HG02623 (cell line): ENCODE measurements at regions not wholly inside any gene's neighbourhood (a gene's known extent, or its start where the extent isn't known, plus 50 kb on each side); places are given as distances from the start of the nearest gene placed in this dataset.
"Not testable (repeated sequence)": the region's sequence is repeated elsewhere in the genome, so short reads cannot be mapped to it uniquely, and the experiment has no call there.

Source experiments
- ATAC-seq: cut with Tn5 transposase; IDR thresholded peaks from one replicate; pipeline ENCODE4 v1.9.1; 2021; ENCODE audit warnings: moderate library complexity; ENCODE audit not compliant: unreplicated experiment

DNA sequence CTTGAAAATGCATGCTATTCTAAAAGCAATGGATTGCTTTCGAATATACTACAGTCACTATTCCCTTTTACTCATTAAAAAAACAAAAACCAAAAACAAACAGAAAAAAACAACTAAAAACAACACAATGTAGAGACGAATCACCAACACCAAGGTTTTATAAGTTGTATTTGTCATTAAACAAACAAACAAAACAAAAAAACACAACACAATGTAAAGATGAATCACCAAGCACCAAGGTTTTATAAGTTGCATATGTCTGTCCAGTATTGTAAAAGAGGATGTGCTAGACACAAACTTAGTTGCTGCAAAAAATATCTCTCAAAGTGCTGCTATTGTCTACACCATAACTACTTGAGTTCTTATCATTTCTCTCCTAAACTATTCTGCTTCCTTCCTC is 1269.2 kb downstream of the EFNA5 start:
- no peak for ATAC-seq

DNA sequence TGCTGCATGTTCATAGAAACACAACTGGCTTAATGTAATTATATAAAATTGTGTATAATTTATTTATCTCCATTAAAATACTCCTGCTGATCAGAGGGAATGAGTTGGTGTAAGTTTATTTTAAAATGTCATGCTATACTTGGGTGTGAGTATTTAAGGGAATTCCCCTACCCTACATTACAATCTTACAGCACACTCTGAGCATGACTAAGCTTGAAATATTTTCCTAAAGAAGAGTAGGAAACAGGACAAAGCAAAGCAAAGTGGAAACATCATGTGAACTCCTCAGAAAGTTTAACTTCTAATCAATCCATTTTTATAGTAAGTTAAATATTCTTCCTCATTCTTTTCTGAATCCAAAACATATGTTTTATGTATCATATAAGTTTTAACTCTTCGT is 1271.3 kb downstream of the EFNA5 start:
- no peak for ATAC-seq

DNA sequence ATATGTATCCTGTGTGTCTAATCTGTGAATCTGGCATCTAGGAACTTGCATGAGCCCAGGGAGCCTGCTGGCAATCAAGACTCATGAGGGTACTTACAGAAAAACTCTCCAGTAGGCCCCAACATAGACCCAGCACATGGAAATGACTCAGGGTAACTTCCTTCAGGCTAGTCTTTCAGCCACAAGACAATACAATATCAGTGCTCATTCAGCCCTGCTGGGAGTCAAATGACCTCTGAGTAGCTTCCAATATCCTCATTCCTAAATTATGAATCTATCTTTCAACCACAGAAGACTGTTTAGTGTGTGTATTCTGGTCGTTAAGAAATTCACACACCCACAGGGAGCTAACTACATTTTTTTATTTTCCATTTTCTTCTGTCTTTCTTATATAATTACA is 1273.0 kb downstream of the EFNA5 start:
- ATAC-seq, result no peak

DNA sequence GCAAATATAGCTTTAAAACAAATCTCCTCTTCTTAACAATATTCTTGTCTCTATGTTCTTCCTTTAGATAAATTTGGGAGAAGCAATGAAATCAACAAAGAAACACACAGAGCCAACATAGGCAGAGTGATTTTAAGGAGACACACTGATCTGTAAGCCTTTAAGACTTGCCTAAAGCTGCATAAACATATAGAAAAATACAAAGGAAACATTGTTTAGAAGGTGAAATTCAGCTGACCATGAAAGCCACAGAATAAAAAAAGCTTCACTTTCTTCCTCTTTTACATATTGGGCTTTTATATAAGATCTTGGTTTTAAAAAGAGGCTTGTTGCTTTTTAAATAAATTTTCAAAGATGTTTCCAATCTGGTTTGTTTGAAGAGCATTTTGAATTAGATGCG is 1277.5 kb downstream of the EFNA5 start:
- ATAC-seq, result no peak

DNA sequence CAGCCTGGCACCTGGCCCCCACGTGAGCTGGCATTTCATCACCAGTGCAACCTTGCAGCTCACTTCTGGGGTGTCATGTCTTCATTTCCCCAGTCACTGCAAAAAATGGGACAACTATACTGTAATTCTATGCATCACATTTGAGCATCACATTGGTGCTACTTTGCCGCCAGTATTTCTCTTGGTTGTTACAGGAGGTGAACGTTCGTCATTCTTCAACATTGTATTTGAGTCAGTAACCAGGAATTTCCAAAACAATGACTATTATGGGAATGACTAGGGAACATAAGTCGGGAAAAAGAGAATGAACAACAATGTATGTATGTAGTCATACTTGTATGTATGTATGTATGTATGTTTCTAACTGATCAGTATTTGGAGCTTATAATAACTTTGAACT is 1278.0 kb downstream of the EFNA5 start:
- ATAC-seq, result no peak

DNA sequence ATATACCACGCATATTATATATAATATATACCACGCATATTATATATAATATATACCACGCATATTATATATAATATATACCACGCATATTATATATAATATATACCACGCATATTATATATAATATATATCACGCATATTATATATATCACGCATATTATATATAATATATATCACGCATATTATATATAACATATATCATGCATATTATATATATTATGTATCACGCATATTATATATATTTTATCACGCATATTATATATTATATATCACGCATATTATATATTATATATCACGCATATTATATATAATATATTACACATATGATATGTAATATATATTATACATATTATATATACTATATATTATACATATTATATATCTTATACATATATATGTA is 1283.0 kb downstream of the EFNA5 start:
- not testable (repeated sequence) for ATAC-seq

DNA sequence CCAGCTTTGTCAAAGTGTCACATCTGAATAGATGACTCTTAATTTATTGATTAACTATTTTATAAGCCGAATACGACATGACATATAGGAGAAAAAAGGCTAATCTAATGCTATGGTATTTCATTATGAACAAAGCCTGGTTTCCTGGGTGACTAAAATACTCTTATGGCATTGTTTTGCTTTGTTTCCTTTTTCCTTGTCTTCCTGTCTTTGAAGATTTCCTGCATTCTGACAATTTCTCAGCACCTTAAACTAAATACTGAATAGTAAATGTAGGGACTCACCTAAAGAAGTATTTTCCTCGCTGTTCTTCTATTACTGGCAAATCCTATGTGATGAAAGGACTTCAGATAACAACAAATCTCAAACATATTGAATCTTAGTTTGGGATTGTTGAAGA is 1284.5 kb downstream of the EFNA5 start:
- no peak for ATAC-seq

DNA sequence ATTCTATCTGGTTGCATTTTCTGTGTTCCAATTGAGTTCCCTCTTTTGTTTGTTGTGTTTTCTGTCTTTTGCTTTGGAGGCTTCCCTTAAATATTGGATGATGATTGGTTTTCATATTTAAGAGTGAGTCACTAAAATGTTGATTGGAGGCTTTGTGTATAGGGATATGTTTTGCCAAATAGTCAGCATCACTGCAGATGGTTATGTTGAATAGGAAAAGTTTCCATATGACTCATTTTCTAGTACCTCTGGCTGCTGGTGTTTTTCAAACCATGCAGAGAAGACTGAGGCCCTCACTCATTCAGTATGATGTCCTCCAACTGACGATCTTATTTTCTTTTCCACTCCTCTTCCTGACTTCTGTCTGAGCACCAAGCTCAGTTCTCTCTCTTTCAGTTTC is 1290.0 kb downstream of the EFNA5 start:
- ATAC-seq, result no peak

DNA sequence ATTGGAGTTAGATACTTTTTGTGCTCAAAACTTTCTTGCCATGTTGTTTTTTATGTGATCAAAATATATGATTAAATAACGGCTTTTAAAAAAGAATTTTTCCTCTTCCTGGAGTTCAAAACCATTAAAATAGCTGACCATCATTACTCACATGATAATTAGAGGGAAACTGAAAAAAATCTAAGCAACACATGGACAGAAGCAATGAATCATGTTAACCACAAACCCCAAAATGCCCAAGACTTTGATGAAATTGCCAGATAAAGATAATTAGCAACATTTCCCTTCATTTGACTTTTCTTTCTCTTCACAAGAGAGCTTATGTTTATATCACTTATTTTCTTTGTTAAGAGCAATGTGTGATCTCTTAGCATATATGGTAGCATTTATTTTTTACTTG is 1294.2 kb downstream of the EFNA5 start:
- no peak for ATAC-seq

DNA sequence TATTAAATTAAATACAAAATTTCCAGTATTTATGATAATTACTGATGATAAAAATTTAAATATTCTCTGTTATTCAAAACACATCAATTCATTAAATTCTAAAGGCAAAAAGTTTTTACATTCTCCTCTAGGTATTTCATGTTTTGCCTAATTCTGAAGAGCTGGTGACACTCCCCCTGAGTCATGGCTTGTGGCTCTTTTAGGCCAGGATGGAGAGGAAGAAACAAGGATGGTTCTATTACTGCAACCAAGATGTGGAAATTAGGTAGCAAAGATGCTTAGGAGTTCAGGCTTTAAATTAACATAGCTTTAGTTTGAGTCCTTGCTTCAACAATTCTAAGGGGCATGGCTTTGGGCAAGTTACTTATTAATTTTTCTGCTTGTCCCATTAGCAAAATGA is 1295.8 kb downstream of the EFNA5 start:
- ATAC-seq, result no peak

DNA sequence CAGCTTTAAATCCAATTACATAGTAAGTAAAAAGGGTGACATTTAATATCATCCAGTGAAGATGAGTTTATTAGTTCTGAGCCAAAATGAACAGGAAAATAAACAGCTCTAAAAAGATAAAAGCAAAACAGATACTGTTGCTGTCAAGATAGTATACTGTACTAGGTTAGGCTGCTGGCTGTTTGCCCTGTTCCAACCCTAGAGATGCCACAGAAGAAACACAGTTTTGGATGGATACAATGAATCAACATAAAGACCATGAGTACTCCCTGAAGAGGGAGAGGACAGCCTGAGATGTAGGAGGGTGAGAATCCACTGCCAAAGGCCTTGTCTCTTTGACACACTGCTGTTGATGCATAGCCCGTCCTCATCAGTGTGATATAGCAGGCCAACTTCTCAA is 1302.7 kb downstream of the EFNA5 start:
- ATAC-seq, result no peak

DNA sequence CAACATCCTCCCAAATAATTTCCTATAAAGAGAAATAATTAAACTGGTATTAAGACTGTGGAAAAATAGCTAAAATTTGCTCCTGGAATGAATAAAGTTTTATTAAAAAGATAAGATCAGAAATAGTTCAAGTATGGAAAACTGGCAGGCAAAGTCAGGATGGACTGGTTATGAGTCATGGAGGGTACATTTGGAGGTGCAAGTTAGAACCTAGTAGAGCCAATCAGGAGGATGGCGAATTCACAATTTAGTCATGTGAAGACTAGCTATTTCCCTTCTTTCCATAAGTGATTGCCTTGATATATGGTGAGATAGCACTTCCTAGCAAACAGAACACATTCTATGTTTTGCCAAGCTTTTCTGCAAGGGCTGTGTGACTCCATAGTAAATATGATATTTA is 1303.5 kb downstream of the EFNA5 start:
- ATAC-seq, result no peak

DNA sequence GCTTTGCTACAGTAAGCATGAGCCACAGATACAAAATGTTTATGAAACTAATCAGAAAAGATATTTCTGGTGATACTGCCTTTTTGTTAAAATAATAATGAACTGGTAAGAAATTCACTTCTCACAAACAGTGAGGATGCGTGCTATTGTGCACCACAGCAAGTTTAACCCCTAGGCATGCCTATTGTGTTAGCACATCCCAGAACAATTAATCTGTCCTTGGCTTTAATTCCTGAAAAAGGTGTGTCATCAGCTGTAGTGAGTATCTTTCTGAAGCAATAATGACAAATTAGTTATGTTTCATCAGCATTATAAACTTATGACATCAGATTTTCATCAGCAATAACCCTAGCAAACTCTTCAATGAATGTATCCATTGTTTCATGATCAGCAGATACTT is 1307.2 kb downstream of the EFNA5 start:
- no peak for ATAC-seq

DNA sequence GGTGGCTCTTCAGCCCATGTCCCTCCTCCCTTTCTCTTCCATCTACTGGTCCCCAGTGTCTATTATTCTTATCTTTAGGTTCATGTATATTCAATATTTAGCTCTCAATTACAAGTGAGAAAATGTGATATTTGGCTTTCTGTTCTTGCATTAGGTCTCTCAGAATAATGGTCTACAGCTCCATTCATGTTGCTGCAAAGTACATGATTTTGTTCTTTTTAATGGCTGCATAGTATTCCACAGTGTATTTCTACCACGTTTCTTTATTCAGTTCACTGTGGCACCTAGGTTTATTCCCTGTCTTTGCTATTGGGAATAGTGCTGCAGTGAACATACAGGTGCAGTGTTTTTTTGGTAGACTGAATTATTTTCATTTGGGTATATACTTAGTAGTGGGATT is 1308.8 kb downstream of the EFNA5 start:
- ATAC-seq, result no peak

DNA sequence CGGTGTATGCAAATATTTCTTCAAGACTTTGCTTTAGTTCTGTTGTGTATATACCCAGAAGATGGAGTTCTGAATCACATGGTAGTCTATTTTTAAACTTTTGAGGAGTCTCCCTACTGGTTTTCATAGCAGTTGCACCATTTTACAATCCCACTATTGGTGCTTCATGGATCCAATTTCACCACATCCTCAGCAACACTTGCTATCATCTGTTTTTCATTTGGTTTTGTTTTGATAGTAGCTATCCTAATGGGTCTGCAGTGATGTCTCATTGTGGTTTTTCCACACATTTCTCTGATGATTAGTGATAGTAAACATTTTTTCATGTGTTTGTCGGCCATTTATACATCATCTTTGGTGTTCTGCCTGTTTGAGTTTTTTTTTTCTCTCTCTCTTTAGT is 1339.3 kb downstream of the EFNA5 start:
- no peak for ATAC-seq

DNA sequence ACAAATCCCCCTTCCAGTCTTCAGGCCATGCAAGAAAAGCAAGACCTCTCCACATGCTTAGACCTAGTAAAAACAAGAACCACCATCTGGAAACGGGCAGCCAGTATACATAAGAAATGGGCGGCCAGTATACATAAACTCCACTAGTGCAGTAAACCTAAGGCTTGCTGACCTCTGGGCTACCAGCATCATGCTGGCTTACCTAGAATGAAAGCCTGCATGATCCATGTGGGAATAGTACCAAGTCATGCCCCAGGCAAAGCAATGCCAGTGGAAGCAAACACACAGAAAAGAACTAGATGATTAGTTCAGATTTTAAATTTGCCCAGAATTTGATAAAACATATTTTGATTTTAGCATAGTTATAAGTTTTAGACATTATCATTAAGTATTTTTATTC is 1346.4 kb downstream of the EFNA5 start:
- no peak for ATAC-seq

DNA sequence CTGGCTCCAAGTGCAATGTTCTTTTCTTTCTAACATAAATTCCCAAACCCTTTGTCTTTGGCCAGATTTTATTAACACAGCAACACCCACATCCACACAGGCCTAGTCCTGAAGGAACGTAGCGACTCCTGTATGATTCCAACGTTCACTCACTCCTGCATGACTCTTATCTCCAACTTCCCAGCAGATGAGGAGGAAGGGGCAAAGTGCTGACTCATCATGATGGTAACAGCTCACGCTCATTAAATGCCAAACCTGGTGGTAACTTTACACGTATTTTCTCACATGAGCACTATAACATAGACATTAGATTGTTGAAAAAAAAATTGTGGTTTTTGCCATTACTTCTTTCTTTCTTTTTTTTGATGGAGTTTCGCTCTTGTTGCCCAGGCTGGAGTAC is 1349.5 kb downstream of the EFNA5 start:
- ATAC-seq, result no peak

DNA sequence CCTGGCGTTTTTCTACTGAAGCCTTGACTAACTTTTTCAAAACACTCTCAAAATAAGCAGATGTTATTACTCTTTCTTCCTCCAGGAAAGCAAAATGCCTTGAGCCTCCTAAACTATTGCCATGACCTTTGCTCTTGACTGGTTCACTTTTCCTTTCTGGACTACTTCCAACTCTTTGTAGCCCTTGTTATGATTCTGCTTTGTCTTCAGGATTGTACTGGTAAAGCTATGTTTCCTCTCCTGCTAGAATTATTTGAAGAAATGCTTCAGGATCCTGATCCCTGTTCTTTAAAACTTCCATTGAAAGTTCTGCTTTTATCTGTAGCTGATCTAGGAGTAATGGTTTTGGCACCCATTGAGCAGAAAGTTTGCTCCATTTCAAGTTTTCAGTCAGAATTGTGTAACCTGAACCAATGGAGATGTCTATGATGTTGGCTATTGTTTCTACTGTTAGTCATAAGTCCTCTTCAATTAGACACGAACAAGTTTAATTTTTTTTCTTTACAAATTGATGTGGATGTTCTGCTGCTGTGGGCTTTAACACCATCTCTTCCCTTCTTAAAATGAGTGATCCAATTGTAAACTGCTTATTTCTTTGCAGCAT is 1356.4 kb downstream of the EFNA5 start:
- no peak for ATAC-seq

DNA sequence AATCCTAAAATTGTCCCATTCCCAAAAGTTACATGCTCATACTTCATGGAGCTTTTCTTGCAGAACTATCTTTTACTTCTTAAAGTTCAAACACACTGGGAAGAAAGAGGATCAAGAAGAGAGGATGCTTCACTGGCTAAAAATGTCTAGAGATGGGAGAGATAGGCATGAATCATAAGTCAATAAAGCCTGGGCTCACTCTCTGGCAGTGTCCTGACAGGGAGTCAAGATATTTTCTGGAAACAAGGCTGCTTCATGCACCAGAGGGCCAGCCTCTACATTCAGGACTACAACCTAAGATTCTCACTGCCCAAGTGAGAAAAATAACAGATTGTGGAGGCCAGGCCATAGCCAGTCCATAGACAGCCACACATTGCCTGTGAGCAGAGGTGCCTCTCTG is 1358.4 kb downstream of the EFNA5 start:
- no peak for ATAC-seq

DNA sequence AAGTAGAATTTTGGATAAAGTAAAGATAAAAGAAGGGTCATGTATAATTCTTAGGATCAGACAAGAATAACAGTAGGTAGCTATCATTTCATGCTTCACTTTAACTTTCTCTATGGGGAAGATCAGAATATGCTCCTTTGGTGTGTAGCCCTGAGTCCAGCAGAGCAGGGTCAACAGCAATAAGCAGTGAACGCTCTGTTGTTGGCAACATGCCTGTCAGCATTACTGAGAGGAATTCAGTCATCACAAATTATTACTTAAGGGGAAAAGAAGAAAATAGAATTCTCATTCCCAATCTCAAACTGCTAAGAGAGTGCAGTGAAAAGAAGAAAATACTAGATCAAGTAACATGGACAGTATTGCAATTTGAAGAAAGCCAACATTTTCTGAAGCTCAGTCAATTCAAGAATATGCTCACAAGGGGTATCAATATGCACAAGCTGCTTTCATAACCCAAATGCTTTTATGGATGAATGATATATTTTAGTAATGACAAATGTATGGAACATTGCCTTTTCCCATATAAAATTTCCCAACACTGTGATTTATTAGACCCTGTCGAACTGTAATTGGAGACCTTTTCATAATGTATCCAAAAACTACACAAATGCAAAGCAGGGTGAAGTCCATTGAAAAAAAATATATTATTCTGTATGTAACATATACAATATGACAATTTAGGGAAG is 1359.4 kb downstream of the EFNA5 start:
- no peak for ATAC-seq

DNA sequence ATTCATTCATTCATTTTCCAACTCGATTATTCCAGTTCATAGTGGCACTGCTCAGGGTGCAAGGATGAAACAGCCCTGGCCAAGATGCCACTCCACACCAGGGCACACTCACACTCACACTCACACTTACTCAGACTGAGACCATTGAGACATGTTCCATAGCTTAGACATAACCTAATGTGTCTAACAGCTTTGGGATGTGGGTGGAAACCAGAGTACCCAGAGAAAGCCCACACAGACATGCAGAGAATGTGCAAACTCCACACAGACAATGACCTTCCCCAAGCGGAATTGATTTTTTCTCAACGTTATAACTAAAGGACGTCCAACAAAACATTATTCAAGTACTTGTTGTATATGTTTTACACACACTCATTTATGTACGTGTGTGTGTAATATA is 1363.5 kb downstream of the EFNA5 start:
- ATAC-seq, result no peak

DNA sequence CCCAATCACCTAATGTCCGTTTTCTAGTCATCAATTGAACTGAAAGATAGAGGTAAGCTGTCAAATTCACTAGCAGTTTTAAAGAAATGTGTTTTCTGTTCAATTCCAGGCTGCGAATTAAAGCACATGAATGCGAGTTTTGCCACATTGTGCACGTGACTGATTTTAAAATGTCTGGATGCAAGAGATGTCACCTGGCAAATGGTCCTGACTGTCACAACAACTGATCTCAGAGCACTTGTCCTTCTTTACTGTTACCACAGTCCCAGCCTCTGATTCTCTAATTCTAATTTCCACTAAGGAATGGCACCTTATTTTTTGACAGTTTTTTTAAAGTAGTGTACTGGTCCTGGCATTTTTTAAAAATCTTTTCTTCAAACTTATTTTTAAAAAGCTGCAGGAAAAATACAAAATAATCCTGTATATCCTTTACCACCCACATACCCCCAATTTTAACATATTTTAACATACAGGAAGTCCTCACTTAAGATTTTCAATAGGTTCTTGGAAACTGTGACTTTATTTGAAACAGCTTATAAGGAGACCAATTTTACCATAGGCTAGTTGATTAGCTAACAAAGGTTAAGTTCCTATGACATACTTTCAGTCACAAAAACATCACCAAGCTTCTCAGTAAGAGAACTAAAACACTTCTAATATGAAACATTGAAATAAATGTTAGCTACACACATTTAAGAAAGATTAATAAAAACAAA is 1364.3 kb downstream of the EFNA5 start:
- no peak for ATAC-seq

DNA sequence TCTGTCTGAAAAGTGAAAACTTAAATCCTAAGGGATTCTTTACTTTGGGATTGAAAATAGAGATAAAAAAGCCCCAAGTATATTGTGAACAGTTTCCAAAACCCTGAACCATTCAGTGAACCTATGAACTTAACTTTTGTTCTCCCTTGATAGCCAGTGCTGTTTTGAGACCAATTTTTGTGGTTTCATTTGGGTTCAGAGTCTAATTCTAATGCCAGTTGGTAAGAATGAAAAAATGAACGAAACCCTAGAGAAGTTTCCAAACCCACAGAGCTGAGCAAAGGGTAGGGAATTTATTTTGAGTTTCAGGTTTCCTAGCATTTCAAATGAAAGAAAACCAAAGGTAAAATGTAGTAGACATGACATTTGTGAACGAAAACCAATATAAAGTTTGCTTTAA is 1366.8 kb downstream of the EFNA5 start:
- ATAC-seq, result no peak
